GM12878 (cell line): ENCODE measurements at regions not wholly inside any gene's neighbourhood (a gene's known extent, or its start where the extent isn't known, plus 50 kb on each side); places are given as distances from the start of the nearest gene placed in this dataset.

Source experiments
- ATAC-seq: fragments of 200-7000 bp; cut with Tn5 transposase; 3 replicates; pipeline ENCODE4 v1.9.1; 2020; ENCODE audit warnings: mild to moderate bottlenecking, moderate library complexity
- BruUV-seq: library from RNA; stranded (reverse); fragments of 400-500 nt; replicated peaks from 2 replicates; lab custom pipeline; 2021; lab: Mats Ljungman, UMichigan
- CTCF ChIA-PET: fragments of 300-600 bp; sonication (Branson Sonifier 250); formaldehyde crosslinking; extraction: SDS; loops from one replicate; lab custom pipeline; 2021; ENCODE audit warnings: inconsistent platforms; lab: Yijun Ruan, JAX
- POLR2A ChIA-PET: fragments of 350-600 bp; formaldehyde crosslinking; extraction: SDS; loops from one replicate; lab custom pipeline; 2021; ENCODE audit warnings: inconsistent platforms; lab: Charles Lee
- RAD21 ChIA-PET: fragments of 300-600 bp; sonication (Branson Sonifier 250); formaldehyde crosslinking; loops from one replicate; lab custom pipeline; 2023; ENCODE audit warnings: antibody characterized with exemption; ENCODE audit not compliant: unreplicated experiment; lab: Charles Lee
- SMC1A ChIA-PET: fragments of 300-600 bp; sonication (Branson Sonifier 250); formaldehyde crosslinking; loops from one replicate; lab custom pipeline; 2023; ENCODE audit not compliant: unreplicated experiment, uncharacterized antibody; lab: Charles Lee
- DNase-seq: peaks from one replicate; pipeline ENCODE4 v3.0.0-alpha.2; 2011; ENCODE audit warnings: low read depth, low spot score
- FAIRE-seq: peaks from 3 replicates; lab custom pipeline; 2011; peaks lifted over from hg19 to GRCh38; lab: Jason Lieb, UNC
- H2AFZ ChIP-seq: 2 replicates; pipeline ENCODE4 v1.6.0; 2011; ENCODE audit warnings: low read depth, low read length, control low read depth; ENCODE audit not compliant: control insufficient read depth
- H3K27ac ChIP-seq: 2 replicates; pipeline ENCODE4 v1.5.1; 2011; ENCODE audit warnings: control low read depth; ENCODE audit not compliant: control insufficient read depth, insufficient read depth
- H3K27me3 ChIP-seq, 2 experiments: replicated peaks in 1 of 2; 2 replicates each; pipeline versions ENCODE4 v1.6.0 to v1.6.1; 2011; ENCODE audit warnings: low read length in 1 of 2; ENCODE audit not compliant: control insufficient read depth in 2 of 2, insufficient read depth in 2 of 2
- H3K36me3 ChIP-seq, 2 experiments: 2 replicates each; pipeline ENCODE4 v1.5.1; 2011; ENCODE audit warnings: low read length in 1 of 2; ENCODE audit not compliant: control insufficient read depth in 2 of 2, insufficient read depth in 2 of 2
- H3K4me1 ChIP-seq: 2 replicates; pipeline ENCODE4 v1.6.1; 2011; ENCODE audit warnings: mild to moderate bottlenecking, low read length, moderate library complexity, mixed read lengths; ENCODE audit not compliant: control insufficient read depth, insufficient read depth
- H3K4me2 ChIP-seq: 2 replicates; pipeline ENCODE4 v1.6.0; 2011; ENCODE audit warnings: control low read depth; ENCODE audit not compliant: control insufficient read depth, insufficient read depth
- H3K4me3 ChIP-seq: fragments of 200-600 bp; sonication (generic); 2 replicates; pipeline ENCODE4 v1.5.1; 2016
- H3K79me2 ChIP-seq: 2 replicates; pipeline ENCODE4 v1.6.0; 2011; ENCODE audit warnings: low read length; ENCODE audit not compliant: control insufficient read depth, insufficient read depth
- H3K9ac ChIP-seq: 2 replicates; pipeline ENCODE4 v1.8.0; 2011; ENCODE audit warnings: low read length, control low read depth, mixed read lengths; ENCODE audit not compliant: control insufficient read depth, insufficient read depth
- H3K9me3 ChIP-seq: replicated peaks from 3 replicates; pipeline ENCODE4 v1.5.1; 2011; ENCODE audit warnings: mild to moderate bottlenecking, low read length; ENCODE audit not compliant: control insufficient read depth, insufficient read depth
- H4K20me1 ChIP-seq: 2 replicates; pipeline ENCODE4 v1.6.0; 2011; ENCODE audit not compliant: control insufficient read depth, insufficient read depth
- ATF7 ChIP-seq: fragments of 450-650 bp; IDR thresholded peaks from 2 replicates; pipeline ENCODE4 v1.6.1; 2016; ENCODE audit warnings: low read depth, mild to moderate bottlenecking
- CREB1 ChIP-seq: IDR thresholded peaks from 2 replicates; pipeline ENCODE4 v1.6.1; 2012; ENCODE audit warnings: low read depth, mild to moderate bottlenecking, inconsistent platforms
- CUX1 ChIP-seq: IDR thresholded peaks from 2 replicates; pipeline ENCODE4 v1.6.1; 2012; ENCODE audit warnings: improper control_type of control experiment, low read depth, low read length; ENCODE audit not compliant: insufficient replicate concordance
- ETV6 ChIP-seq, 2 experiments: fragments of 450-650 bp in 1 of 2; IDR thresholded peaks in 1 of 2; conservative IDR thresholded peaks in 1 of 2; 2 replicates each; pipeline ENCODE4 v1.6.1; 2014; ENCODE audit warnings: antibody characterized with exemption in 1 of 2, borderline replicate concordance in 1 of 2, low read depth in 1 of 2, mild to moderate bottlenecking in 1 of 2, moderate library complexity in 1 of 2
- FOXK2 ChIP-seq: fragments of 450-650 bp; IDR thresholded peaks from 2 replicates; pipeline ENCODE4 v1.6.1; 2017; ENCODE audit warnings: mild to moderate bottlenecking, moderate library complexity
- IKZF1 ChIP-seq: fragments of 450-650 bp; conservative IDR thresholded peaks from 2 replicates; pipeline ENCODE4 v1.6.1; 2017; ENCODE audit warnings: antibody characterized with exemption, mild to moderate bottlenecking
- NR2C1 ChIP-seq: fragments of 450-650 bp; IDR thresholded peaks from 2 replicates; pipeline ENCODE4 v1.6.1; 2017; ENCODE audit warnings: antibody characterized with exemption, mild to moderate bottlenecking, moderate library complexity
- RAD51 ChIP-seq: fragments of 450-650 bp; IDR thresholded peaks from 2 replicates; pipeline ENCODE4 v1.6.1; 2016; ENCODE audit warnings: moderate library complexity, mild to moderate bottlenecking, inconsistent platforms
- SMAD5 ChIP-seq: IDR thresholded peaks from 2 replicates; pipeline ENCODE4 v1.6.1; 2016; ENCODE audit warnings: antibody characterized with exemption, low read depth
- WGBS: methylation state at CpG from one replicate; pipeline ENCODE4 v1.1.6; 2016; ENCODE audit warnings: low lambda C conversion rate; ENCODE audit not compliant: insufficient replicate concordance, insufficient coverage; ENCODE audit errors: missing lambda C conversion rate; 5-methylcytosine and 5-hydroxymethylcytosine counted together
- in situ Hi-C: fragments of 300-500 bp; cut with MboI; formaldehyde crosslinking; loops from 9 replicates; pipeline ENCODE4 v1.14.3; 2018; ENCODE audit warnings: mixed read lengths
- intact Hi-C: fragments of 100-400 bp; cut with micrococcal nuclease; formaldehyde crosslinking; loops from one replicate; pipeline ENCODE4 v1.14.2; 2022; ENCODE audit not compliant: unreplicated experiment
- TF ChIP-seq, protein P1 (sequence below): IDR thresholded peaks from 2 replicates; pipeline ENCODE4 v1.6.1; 2011; ENCODE audit warnings: borderline replicate concordance, low read depth, mild to moderate bottlenecking, moderate library complexity, mixed read lengths, low read length; ENCODE audit not compliant: insufficient read depth; ENCODE audit errors: extremely low read length
- TF ChIP-seq, protein P2 (sequence below): fragments of 450-650 bp; IDR thresholded peaks from 2 replicates; pipeline ENCODE4 v1.6.1; 2016; ENCODE audit warnings: mild to moderate bottlenecking

DNA sequence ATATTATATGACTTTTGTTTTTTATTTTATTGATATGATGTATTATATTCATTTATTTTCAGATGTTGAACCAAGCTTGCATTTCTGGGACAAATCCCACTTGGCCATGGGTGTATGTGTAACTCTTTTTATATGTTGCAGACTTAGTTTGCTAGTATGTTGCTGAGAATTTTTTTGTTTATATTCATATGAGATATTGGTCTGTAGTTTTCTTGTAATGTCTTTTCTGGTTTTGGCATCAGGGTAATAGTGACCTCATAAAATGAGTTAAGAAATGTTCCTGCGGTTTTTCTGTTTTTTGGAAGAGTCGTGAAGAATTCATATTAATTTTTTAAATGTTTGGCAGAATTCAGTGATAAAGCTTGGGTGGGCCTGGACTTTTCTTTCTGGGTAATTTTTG is 88.7 kb downstream of the ASB1 start:
- TF ChIP-seq FOXK2, result no peak
- TF ChIP-seq SMAD5, result no peak
- TF ChIP-seq NR2C1, result no peak
- TF ChIP-seq IKZF1, result no peak
- TF ChIP-seq, protein P1, sequence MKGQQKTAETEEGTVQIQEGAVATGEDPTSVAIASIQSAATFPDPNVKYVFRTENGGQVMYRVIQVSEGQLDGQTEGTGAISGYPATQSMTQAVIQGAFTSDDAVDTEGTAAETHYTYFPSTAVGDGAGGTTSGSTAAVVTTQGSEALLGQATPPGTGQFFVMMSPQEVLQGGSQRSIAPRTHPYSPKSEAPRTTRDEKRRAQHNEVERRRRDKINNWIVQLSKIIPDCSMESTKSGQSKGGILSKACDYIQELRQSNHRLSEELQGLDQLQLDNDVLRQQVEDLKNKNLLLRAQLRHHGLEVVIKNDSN, result no peak
- no peak for TF ChIP-seq CUX1
- no peak for TF ChIP-seq ETV6 (conservative IDR thresholded peaks at IDR 0.05 in 1 of 2, IDR thresholded peaks at IDR 0.05 in 1 of 2; ENCODE audit: borderline replicate concordance in 1 of 2, low read depth in 1 of 2)
- no peak for TF ChIP-seq CREB1
- TF ChIP-seq, protein P2, sequence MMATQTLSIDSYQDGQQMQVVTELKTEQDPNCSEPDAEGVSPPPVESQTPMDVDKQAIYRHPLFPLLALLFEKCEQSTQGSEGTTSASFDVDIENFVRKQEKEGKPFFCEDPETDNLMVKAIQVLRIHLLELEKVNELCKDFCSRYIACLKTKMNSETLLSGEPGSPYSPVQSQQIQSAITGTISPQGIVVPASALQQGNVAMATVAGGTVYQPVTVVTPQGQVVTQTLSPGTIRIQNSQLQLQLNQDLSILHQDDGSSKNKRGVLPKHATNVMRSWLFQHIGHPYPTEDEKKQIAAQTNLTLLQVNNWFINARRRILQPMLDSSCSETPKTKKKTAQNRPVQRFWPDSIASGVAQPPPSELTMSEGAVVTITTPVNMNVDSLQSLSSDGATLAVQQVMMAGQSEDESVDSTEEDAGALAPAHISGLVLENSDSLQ, result no peak
- TF ChIP-seq RAD51, result no peak
- TF ChIP-seq ATF7, result no peak
- H3K9me3 ChIP-seq, result no peaks in the 10 kb centered on the region; the same call in 1 of the 3 replicates
- SMC1A ChIA-PET, result no interaction called here
- H3K4me1 ChIP-seq, result no peaks in the 10 kb centered on the region
- no peak overlapping the region for H3K27ac ChIP-seq
- intact Hi-C loops, result no loop called here
- RAD21 ChIA-PET, result no interaction called here
- WGBS, result 47% methylated on average over 2 of the region's 2 CpGs
- no peak for FAIRE-seq
- H3K4me2 ChIP-seq, result no peak overlapping the region
- H3K36me3 ChIP-seq, result no peaks in the 10 kb centered on the region
- no TSS peak for BruUV-seq
- H3K9ac ChIP-seq, result no peak overlapping the region
- POLR2A ChIA-PET, result no interaction called here
- H3K79me2 ChIP-seq, result no peaks in the 10 kb centered on the region
- H3K4me3 ChIP-seq, result no peak overlapping the region
- no peak overlapping the region for H2AFZ ChIP-seq
- CTCF ChIA-PET, result interaction anchor here (0.9 to 4.0 kb wide), 2 partner anchors 12 to 270 kb away, joined by 3 to 25 read pairs; no protein-coding TSS in a partner anchor
- no peak for ATAC-seq
- no peaks in the 10 kb centered on the region for H4K20me1 ChIP-seq
- no peak for DNase-seq
- in situ Hi-C loops, result no loop called here
- H3K27me3 ChIP-seq, result no peaks in the 10 kb centered on the region
